RWPE1 (cell line): ENCODE measurements at regions not wholly inside any gene's neighbourhood (a gene's known extent, or its start where the extent isn't known, plus 50 kb on each side); places are given as distances from the start of the nearest gene placed in this dataset.

Source experiments
- CTCF ChIA-PET: fragments of 350-600 bp; sonication (Branson Sonifier 250); formaldehyde crosslinking; extraction: SDS; loops from one replicate; lab custom pipeline; 2021; lab: Yijun Ruan, JAX
- POLR2A ChIA-PET: fragments of 400-600 bp; formaldehyde crosslinking; extraction: SDS; loops from one replicate; lab custom pipeline; 2020; ENCODE audit warnings: antibody characterized with exemption; ENCODE audit not compliant: low non-redundant PET; lab: Yijun Ruan, JAX
- DNase-seq: peaks from one replicate; pipeline ENCODE4 v3.0.0; 2012; ENCODE audit warnings: low spot score
- H3K27ac ChIP-seq: fragments of 450-650 bp; 2 replicates; pipeline ENCODE4 v1.5.1; 2017
- CTCF ChIP-seq: fragments of 450-650 bp; conservative IDR thresholded peaks from 2 replicates; pipeline ENCODE4 v1.5.1; 2017; ENCODE audit warnings: low read depth, mild to moderate bottlenecking

DNA sequence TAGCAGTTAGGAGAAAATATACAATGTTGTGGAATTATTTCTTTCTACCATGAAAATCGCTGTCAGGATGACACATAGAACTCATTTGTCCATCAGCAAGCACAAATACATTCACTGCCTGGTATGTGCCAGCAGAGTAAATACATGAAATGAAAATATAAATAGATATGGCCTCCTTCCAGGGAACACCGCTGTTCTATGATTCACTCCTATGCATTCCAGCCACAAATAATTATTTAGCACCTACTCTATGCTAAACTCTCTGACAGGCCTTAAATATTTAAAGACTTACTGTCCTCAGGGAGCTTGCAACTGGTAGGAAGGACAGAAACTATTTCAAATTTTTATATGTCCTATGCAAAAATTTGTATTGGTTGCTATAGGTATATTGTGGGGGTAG is 975.0 kb upstream of the NCAM2 start:
- POLR2A ChIA-PET: no interaction called here
- no peak overlapping the region for H3K27ac ChIP-seq
- CTCF ChIA-PET: no interaction called here
- no peak for DNase-seq
- TF ChIP-seq CTCF: no peak

DNA sequence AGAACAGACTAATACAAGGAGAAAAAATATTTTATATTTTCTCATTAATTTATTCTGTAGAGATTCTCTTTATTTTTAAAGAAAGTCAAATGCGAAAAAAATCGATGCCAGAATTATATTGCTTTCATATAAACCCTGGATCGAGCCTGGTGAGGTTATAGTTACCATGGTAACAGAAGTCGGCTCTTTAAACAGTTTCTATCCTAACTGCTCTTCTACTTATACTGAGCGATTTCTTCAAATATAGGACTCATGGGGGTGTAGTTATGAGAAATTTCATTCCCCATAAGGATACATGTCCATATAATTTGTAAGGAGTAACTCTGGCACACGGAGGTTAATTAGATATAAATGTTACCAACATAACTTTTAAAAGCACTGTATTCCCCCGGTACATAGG is 973.5 kb upstream of the NCAM2 start:
- no peak for TF ChIP-seq CTCF
- POLR2A ChIA-PET: no interaction called here

DNA sequence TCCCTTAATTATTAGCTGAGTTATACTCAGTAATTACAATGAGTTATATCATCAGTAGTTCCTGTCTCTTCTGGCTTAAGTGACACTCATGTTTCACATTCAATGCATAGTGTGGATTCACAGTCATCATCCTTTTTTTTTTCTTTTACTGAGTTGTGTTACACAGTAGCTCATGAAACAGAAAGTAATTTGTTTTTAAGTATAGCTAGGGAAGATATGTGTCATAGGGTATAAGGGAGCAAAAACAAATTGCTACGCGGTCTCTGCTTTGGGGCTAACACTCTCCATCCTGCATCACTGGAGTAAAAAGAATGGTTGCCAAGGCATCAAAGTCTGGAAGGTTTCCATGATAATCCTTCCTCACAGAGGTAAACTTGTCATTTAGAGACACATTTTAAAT is 971.7 kb upstream of the NCAM2 start:
- POLR2A ChIA-PET: no interaction called here
- CTCF ChIA-PET: interaction anchor here (0.6 kb wide), 1 partner anchor 18 kb away, joined by 3 read pairs; no protein-coding TSS in a partner anchor
- no peak for TF ChIP-seq CTCF
- no peak overlapping the region for H3K27ac ChIP-seq
- no peak for DNase-seq

More for the DNA sequence above, 973.5 kb upstream of the NCAM2 start:
- no peak overlapping the region for H3K27ac ChIP-seq
- CTCF ChIA-PET: no interaction called here
- DNase-seq: no peak

DNA sequence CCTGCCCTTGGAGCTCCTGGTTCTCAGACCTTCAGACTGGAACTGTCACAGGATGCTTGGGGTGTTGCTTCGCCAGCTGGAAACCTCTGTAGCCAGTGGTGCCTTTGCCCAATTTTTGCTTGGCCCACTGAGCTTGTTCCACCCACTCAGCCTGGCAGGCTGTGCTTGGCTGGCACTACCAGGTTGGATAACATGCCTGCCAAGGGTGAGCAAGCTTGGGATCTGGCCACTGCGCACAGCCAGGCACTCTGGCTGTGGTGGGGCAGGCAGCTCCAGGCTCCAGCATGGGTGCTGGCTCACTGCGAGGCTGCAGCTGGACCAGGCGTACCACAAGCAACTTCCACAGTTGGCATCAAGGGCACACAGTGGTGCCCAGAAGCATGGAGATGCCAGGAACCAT is 967.8 kb upstream of the NCAM2 start:
- no peak for DNase-seq
- POLR2A ChIA-PET: no interaction called here

DNA sequence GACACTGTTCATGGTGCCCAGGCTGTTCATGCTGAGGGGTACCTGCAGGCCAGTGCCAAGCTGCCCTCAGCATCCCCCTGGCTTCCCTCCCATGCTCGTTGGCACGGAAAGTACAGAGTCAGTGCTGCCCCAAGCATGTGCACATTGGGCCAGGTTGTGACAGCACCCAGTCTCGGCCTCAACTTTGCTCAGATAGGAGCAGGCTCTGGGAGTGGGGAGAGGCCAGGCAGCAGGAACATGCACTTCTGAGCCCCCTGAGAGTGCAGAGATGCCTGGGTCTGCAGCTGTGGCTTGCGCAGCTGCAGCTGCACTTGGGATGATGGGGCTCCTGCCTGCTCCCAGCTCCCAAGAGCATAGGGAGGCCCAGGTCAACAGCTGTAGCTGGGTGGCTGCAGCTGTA is 966.4 kb upstream of the NCAM2 start:
- CTCF ChIA-PET: no interaction called here
- POLR2A ChIA-PET: no interaction called here
- no peak for TF ChIP-seq CTCF
- no peak overlapping the region for H3K27ac ChIP-seq
- DNase-seq: no peak

More for the DNA sequence above, 967.8 kb upstream of the NCAM2 start:
- CTCF ChIA-PET: no interaction called here
- TF ChIP-seq CTCF: no peak
- no peak overlapping the region for H3K27ac ChIP-seq

GRCh38 chr21:20040768-20041167 is 957.4 kb upstream of the NCAM2 start:
- POLR2A ChIA-PET: no interaction called here
- CTCF ChIA-PET: interaction anchor here (0.6 to 0.8 kb wide), 3 partner anchors 43 to 847 kb away, joined by 3 to 5 read pairs (median 3); no protein-coding TSS in a partner anchor
- H3K27ac ChIP-seq: no peak overlapping the region
- DNase-seq: no peak
- no peak for TF ChIP-seq CTCF
